Putamen (tissue), 1 donor: ENCODE measurements at regions not wholly inside any gene's neighbourhood (a gene's known extent, or its start where the extent isn't known, plus 50 kb on each side); places are given as distances from the start of the nearest gene placed in this dataset.
"Not testable (repeated sequence)": the region's sequence is repeated elsewhere in the genome, so short reads cannot be mapped to it uniquely, and the experiment has no call there.

Source experiments
- DNase-seq: peaks from one replicate; pipeline ENCODE4 v3.0.0-alpha.2; 2016; ENCODE audit warnings: low spot score

GRCh38 chr10:10038348-10038747 is 979.3 kb upstream of the CELF2 start:
- DNase-seq = no peak

- DNase-seq = no peak
These were observed 978.1 kb upstream of the CELF2 start for GRCh38 chr10:10039595-10039994.

GRCh38 chr10:10043083-10043482 is 974.6 kb upstream of the CELF2 start:
- no peak for DNase-seq

- no peak for DNase-seq
These were observed 972.5 kb upstream of the CELF2 start for GRCh38 chr10:10044922-10045764.

GRCh38 chr10:10045765-10046028 is 972.0 kb upstream of the CELF2 start:
- no peak for DNase-seq

- DNase-seq = no peak
These were observed 970.2 kb upstream of the CELF2 start for GRCh38 chr10:10047426-10047825.

- DNase-seq = no peak
These were observed 964.6 kb upstream of the CELF2 start for GRCh38 chr10:10053051-10053450.

GRCh38 chr10:10054466-10054865 is 963.2 kb upstream of the CELF2 start:
- DNase-seq = no peak

GRCh38 chr10:10055656-10056442 is 961.8 kb upstream of the CELF2 start:
- no peak for DNase-seq

- DNase-seq = no peak
These were observed 960.7 kb upstream of the CELF2 start for GRCh38 chr10:10056961-10057360.

GRCh38 chr10:10067644-10068043 is 950.0 kb upstream of the CELF2 start:
- no peak for DNase-seq

- DNase-seq = not testable (repeated sequence)
These were observed 942.8 kb upstream of the CELF2 start for GRCh38 chr10:10074847-10075246.

GRCh38 chr10:10078446-10078845 is 939.2 kb upstream of the CELF2 start:
- no peak for DNase-seq

- DNase-seq = no peak
These were observed 925.1 kb upstream of the CELF2 start for GRCh38 chr10:10092581-10092980.

GRCh38 chr10:10093021-10093420 is 924.7 kb upstream of the CELF2 start:
- DNase-seq = no peak

GRCh38 chr10:10094691-10095090 is 923.0 kb upstream of the CELF2 start:
- DNase-seq = no peak

- no peak for DNase-seq
These were observed 921.4 kb upstream of the CELF2 start for GRCh38 chr10:10096296-10096695.

GRCh38 chr10:10096898-10097297 is 920.8 kb upstream of the CELF2 start:
- DNase-seq = no peak

GRCh38 chr10:10101106-10101505 is 916.6 kb upstream of the CELF2 start:
- DNase-seq = no peak

- DNase-seq = peak; percentile 38
These were observed 906.7 kb upstream of the CELF2 start for GRCh38 chr10:10110844-10111490.

- no peak for DNase-seq
These were observed 899.5 kb upstream of the CELF2 start for GRCh38 chr10:10118131-10118530.

- DNase-seq = no peak
These were observed 897.0 kb upstream of the CELF2 start for GRCh38 chr10:10120671-10121070.

- DNase-seq = no peak
These were observed 892.0 kb upstream of the CELF2 start for GRCh38 chr10:10125676-10126075.
